GF-D8 (cell line): ENCODE measurements at regions not wholly inside any gene's neighbourhood (a gene's known extent, or its start where the extent isn't known, plus 50 kb on each side); places are given as distances from the start of the nearest gene placed in this dataset.
"Not testable (repeated sequence)": the region's sequence is repeated elsewhere in the genome, so short reads cannot be mapped to it uniquely, and the experiment has no call there.

Experiments
- DNase-seq: peaks from one replicate; lab custom pipeline; 2025; lab: John Stamatoyannopoulos, UW

- peak; percentile 9 for DNase-seq
Observed at GRCh38 chrX:65451663-65452062, 82.9 kb downstream of the LAS1L start.

GRCh38 chrX:65420154-65420553 is 114.4 kb downstream of the LAS1L start:
- no peak for DNase-seq

GRCh38 chrX:65407662-65408061 is 126.9 kb downstream of the LAS1L start:
- DNase-seq = not testable (repeated sequence)

GRCh38 chrX:65407157-65407626 is 127.4 kb downstream of the LAS1L start:
- no peak for DNase-seq

- DNase-seq = no peak
Observed at GRCh38 chrX:65406532-65406931, 128.1 kb downstream of the LAS1L start.

GRCh38 chrX:65392284-65392683 is 142.3 kb downstream of the LAS1L start:
- DNase-seq = no peak

- DNase-seq = not testable (repeated sequence)
Observed at GRCh38 chrX:65389120-65389519, 145.5 kb downstream of the LAS1L start.
